Anterior cingulate cortex (tissue), 58 donors: ENCODE measurements at regions not wholly inside any gene's neighbourhood (a gene's known extent, or its start where the extent isn't known, plus 50 kb on each side); places are given as distances from the start of the nearest gene placed in this dataset.

Experiments used
- DNase-seq, 58 donors: peaks; one replicate each; lab custom pipeline; 2025; lab: John Stamatoyannopoulos, UW

DNA sequence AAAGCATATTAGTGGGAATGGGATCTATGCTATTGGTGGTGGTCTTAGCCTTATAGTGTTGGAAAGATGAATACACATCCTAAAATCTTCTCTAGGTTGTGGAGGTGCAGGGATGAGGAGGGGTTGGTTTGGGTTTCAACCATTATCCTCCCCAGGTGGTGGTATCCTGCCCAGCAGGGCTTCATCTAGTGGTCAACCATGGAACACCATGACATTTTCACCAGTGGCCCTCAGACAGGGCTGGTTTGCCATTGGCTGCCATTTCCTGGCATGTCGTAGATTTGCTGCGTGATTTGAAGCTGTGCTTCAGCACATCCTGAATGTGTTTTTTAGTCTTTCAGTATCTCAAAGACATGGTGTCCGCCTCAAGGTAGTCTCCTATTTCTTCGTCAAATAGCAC is 391.2 kb upstream of the HNRNPA3 start:
- DNase-seq = no peak

DNA sequence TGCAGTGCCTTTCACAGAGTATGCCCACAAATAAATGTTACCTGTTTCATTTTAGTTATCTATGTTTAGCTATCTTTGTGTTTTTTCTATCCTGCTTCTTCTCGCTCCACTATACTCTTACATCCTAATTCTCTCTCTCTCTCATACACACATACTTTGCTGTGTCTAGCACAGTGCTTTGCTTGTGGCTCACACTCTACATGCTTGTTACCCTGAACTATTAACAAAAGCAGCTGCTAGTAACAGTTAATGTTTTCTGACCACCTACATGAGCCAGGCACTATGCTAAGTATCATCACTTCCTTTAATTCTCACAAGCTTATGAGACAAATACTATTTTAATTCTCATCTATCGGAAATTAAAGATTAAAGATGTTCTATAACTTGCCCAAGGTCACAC is 390.5 kb upstream of the HNRNPA3 start:
- no peak for DNase-seq

DNA sequence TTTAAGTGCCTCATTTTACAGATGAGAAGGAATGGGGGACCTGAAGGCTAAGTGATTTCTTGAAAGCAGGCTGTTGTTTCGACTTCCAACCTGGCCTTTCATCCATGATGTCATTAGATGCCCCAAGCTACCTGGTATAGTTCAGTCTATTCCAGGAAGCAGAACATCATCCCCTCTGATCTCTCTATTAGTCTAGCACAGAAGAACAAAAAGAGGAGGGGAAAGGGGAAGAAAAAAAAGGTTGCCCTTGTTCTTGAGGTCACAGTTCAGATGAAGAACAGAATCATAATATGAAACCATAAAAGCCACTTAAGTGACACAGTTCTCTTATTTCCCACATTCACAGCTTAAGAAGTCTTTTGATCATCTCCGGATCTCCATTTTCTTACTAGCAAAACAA is 386.2 kb upstream of the HNRNPA3 start:
- DNase-seq = no peak

DNA sequence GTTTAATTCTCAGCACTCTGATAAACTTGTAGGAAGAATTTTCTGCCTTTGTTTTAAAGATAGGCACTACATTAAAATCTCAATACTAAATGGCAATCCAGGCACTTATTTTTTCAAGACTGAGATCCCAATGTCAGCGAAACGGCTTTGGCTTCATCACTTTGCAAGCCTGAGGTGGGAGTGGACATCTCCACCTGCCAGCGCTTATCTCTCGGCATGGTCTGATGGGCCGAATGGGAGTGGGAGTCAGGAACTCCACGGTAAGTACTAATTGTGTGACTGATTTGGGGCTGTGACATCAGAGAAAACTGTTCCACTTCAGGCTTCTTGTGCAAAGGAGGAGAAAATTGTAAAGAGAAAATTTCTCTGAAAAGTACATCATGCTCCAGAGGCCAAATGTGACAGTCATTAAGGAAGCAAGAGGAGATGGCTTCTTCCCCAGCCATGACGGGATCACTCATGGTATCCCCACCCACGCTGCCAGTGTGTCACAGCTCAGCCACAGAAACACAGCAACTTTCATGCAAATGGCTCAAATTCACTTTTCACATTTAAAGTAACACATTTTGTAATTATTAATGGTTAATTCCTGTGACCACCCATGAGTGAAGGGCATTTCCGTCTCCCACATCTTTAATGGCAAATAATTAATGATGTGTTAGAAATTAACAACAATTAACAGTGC is 385.5 kb upstream of the HNRNPA3 start:
- no peak for DNase-seq

DNA sequence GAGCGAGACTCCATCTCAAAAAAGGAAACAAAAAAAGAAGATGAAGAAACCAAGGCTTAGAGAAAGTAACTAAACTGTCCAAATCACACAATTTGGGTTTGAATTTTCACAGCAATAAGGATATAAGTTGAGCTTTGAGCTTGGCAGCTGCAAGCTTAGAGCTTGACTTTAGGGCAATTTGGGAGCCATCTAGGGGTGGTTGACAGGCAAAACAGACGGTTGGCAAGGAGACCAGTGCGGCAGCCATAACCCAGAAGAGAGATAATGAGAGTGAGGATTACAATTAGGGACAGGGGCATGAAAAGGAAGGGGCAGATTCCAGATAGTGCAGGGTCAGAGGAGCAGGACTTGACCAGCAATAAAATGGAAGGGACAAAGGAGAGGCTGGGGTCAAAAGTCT is 382.2 kb upstream of the HNRNPA3 start:
- DNase-seq = no peak

DNA sequence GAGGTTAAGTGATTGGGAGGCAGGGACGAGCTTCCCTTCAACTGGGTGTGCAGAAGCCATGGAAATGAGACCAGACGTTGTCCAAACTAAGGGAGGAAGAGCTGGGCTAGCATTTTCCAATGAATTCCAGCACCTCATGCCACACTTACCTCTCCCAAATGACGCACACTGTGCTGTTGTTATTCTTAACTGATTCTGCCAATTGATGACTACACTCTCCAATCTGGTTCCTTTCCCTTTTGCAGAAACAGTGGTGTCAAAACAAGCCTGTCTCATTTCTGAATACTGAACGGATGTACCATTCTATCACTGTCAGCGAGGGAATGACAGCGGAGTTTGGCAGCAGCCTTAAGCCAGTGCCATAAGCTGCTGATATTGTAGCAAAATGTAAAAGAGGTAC is 380.5 kb upstream of the HNRNPA3 start:
- peak in 1 of 58 donors; percentile 13 for DNase-seq

DNA sequence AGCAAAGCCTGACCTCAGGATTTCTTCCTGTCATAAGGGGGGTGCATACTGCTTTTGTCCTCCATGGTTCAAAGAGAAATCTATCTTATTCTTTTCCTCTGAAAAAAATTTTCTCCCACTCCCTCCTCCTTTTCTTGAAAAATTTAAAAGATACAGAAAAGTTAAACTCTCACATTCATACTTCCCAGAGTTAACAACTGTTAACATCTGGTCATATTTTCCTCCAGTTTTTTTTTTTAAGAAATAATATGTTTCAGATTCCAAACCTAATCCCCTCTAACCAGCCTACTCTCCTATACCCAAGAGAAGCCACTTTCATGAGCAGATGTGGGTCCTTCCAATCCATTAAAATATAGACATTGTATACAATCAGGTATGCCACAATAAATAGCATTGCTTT is 378.9 kb upstream of the HNRNPA3 start:
- DNase-seq = no peak

DNA sequence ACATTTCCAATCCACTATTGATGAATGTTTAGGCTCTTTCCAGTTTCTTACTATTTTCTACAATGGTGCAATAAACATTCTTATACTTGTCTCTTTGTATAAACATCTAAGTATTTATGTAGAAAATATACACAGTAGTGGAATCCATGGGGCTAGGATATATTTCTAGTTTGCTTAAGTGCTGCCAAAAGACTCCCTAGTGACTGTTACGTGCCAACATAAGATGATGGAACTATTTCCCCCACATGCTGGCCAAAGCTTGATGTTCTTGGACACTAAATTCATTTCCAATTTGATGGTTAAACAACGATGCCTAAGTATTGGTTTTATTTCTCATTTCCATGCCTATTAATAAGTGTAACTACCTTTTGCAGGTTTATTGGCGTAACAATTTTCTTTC is 378.4 kb upstream of the HNRNPA3 start:
- DNase-seq = no peak

DNA sequence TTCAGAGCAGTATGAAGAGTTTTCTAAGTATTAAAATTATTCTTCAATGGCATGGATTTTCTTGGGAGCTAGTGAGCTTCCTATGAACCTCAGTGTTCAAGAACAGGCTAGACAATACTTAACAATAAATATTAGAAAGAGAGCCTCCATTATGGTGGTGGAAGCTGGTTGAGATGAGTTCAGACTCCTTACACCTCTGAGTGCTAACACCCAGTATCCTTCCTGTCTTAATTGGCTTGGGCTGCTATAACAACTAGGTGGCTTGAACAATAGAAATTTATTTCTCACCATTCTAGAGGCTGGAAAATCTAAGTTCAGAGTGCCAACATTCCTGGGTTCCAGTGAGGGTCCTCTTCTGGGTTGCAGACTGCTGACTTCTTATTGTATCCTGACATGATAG is 369.4 kb upstream of the HNRNPA3 start:
- no peak for DNase-seq

DNA sequence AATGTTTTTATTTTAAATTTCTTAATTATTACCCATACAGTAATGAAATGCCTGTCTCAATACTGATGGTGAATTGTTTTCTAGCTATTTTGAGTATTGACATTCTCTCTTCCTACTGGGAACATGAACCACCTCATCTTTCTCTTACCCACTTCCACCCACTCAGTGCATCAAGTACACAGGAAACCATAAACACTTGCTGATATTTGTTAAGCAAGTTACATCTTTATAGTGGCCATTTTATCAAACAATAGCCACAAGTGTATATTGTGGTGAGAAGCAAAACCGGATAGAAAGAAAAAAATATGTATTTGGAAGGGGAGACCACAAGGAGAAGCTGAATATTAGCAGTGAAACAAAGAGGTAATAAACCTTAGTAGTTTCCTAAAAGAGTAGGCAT is 368.1 kb upstream of the HNRNPA3 start:
- no peak for DNase-seq

DNA sequence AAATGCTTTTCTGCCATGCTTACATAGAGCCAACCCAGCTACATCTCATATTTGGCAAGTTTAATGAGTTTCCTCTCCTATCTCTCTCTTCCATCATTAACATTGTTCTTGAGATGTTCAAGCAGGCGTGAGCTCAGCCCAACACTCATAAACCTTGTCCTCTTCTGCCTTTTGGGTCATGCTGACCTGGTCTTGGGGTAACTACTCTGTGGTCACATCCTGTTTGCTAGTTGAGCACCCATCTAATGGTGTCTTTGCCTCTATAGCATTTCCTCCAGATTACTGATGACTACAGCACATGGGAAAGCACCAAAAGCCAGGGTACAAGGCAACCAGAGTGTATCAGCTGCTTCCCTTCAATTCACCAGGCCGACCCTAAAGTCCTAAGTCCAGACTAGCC is 366.9 kb upstream of the HNRNPA3 start:
- no peak for DNase-seq

DNA sequence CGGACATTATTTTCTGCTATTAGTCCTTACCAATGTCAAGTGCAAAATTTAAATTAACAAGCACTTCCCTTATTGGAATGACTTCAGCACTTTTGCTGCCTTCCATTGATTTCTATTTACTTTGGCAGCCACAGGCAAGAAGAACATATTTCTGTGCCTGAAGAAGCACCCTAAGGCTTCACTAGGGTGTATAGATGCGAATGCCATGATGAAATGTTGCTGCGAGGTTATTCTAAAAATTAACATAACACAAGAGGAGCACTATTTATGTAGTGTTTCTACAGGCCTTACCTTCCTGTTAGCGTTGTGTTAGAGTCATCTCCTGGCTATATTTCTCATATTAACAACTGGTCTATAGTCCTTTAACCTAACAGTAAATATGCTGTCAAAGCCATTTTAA is 365.0 kb upstream of the HNRNPA3 start:
- DNase-seq = no peak

DNA sequence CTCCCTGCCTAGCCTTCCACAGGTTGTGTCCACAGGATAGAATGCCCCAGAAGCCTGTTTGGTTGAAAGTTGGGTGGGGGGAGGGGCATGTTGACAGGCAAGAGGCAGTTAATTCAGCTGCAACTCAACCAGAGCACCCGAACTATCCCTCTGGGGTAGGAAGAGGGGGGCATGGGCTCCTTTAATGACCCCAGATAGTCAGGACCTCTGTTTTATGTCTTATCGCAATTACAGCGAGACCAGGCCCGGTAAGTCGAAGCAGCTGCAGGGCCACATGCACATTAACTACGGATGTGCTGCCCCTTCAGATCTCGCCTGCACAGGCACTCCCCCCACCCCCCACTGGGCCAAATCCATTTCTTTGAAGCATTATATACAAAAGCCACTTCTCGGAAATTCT is 363.8 kb upstream of the HNRNPA3 start:
- DNase-seq = no peak

DNA sequence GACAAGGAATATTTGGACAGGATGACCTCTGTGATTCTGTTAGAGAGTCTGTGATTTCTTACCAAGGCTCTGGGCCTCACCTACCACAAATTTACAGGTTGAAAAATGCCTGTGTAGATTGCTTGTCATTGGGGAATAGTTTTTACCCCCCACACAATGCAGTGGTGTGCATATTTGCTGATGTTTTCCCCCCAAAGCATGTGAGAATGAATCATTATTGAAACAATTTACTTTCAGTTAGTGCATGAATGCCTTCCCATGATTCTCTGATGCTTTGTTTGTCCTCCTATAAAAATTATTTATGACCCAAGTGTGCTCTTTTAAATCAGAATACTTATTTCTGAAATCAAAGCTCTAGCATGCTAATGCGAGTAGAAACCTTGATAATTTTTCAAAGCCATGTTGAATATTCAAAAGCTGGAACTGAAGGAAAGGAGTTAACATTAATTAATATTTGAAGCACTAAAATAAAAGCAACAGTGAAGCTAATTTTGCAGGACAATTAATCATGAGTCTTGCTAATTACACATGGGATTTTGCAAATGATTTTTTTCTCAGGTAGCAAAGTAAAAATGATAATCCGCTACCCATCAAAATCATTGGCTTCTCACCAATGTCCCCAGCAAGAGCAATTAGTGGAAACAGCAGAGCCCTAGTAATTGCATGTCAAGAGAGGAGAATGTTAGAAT is 361.2 kb upstream of the HNRNPA3 start:
- DNase-seq = no peak

DNA sequence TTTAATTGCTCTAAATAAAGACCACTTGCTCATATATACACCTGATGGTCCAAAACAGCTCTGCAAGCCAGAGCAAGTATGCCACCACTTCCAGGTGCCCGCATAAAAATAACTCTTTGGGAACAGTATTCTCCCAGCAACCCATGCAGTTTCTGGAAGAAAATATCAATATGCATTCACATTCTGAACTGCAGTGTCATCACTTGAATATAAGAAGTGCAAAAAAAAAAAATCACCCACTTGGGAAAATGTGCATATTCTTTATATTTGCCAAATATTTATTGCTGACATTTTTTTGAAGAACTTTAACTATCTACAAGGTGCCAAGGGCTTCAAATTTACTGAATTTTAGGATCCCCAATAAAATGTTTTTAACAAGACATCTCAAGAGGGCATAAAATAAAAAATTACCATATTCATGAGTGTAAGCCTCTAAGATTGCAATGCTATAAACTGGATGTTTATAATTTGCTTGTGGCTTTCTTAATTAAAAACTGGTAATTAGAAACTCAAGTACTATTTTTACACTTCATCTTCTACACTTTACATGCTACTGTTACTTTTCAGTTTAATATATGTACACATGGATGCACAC is 360.6 kb upstream of the HNRNPA3 start:
- no peak for DNase-seq

DNA sequence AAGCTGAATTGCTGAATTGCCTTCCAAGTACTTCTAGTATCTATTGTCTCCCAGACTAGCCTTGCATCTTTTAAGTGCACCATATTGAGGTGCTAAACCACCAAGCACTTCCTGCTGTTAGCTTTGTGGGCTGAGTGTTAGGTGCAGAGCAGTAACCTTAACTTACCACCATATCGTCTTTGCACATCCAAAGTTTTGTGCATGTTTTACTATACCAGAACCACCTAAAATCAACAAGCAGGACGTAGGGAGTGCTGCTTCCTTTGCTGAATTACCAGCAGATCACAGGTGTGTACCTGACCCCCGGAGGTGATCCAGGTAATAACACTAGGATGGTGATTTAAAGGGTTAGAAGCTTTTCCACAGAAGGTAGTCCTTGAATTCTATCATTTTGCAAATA is 359.9 kb upstream of the HNRNPA3 start:
- no peak for DNase-seq

DNA sequence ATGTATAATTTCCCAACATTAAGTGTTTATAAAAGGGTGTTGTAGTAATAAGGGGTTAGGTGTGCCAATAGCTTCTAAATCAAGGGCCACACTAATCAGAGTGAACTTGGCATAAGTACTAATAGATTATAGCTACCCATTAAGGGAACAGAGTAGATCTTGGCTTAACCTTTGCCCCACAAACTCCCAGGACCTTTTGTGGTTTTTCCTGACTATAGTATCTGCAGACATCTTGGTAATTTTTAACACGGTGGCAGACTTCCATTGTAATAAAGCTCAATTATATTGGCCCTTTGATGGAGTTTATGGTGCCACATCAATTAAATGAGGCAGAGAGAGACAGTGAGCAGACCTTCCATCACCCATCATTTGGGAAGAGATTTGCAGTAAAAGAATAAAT is 358.5 kb upstream of the HNRNPA3 start:
- DNase-seq = no peak

DNA sequence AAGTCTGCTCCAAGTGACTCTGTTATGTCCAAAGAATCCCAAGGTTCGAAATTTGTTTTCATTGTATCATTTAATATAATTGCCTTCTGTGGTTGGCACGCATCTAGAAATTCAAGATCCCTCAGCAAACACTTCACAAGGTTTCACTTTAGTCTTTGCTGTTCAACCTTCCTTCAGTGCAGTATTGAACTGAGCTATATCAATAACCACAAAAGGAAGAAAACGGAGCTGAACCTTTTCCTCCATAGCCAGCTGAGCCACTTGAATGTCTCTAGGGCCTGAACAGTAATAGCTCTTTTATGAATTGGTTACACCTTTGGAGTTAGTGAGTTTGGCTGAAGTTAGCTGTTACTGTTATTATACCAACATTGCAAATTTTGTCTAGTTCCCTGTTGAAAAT is 357.7 kb upstream of the HNRNPA3 start:
- DNase-seq = no peak

DNA sequence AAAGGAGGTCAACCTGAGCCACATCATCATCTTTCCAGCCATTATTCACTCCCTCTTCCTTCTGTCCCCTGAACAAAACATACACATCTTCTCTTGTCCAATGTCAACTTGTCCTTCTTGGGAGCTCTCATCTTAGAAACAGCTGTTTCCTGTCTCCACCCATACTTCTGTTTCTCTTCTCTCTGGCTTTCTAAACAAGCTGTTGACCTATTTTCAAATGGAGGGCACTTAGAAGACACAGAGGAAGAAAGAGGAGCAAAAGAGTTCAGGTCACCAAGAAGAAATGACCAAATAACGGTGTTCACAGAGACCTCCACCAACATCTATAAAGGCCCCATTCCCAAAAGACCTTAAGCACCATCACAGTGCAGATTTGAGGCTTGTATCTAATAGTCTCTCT is 355.9 kb upstream of the HNRNPA3 start:
- no peak for DNase-seq

DNA sequence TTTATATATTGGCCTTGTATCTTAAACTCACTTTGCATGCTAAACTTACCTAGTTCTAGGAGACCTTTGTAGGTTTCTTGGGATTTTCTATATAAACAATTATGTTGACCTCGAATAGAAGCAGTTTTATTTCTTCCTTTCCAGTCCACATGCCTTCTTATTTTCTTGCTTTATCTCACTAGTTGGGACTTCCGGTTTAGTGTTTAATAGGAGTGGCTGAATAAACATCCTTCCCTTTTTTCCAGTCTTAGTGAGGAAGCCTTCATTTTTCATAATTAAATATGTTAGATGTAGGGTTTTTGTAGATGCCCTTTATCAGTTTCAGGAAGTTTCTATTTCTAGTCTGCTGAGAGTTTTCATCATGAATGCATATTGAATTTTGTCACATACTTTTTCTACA is 347.3 kb upstream of the HNRNPA3 start:
- DNase-seq = no peak

DNA sequence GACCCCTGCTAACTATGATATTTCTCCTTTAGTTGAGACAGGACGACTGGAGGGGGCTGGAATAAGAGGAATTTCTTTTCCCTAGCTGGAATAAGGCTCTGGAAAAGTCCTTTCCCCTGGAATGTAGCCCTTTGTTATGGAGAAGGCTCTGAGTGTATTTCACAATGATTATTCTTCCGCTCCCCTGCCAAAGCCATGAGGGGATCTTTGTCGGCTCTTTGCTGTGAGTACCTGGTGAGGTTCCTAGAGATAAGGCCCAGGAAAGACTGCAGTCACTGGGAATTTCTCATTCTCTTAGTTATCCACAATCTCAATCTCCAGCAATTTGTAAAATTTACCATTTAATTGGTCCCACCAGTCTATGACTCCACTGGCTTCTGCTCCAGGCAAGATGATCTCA is 340.2 kb upstream of the HNRNPA3 start:
- no peak for DNase-seq

DNA sequence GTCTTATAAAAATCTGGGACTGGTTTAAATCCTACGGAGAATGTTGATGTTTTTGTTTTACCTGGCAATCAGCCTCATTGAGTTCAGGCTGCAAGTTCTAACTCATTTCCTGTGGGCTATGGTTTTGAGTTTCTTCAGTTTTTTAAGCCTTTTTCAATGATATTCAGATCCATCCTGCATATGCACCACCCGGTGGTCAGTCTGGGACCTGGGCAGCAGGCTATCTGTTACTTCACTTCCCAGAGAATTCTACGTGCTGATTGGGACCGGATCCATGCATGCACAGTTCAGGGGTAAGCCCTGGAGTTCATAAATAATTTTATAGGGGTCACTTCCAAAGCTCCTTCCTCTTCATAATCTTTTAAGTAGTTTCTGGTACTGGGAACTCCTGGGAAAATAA is 339.2 kb upstream of the HNRNPA3 start:
- DNase-seq = no peak
